ENCODE measurements at regions not wholly inside any gene's neighbourhood (a gene's known extent, or its start where the extent isn't known, plus 50 kb on each side); places are given as distances from the start of the nearest gene placed in this dataset.
"Not testable (repeated sequence)": the region's sequence is repeated elsewhere in the genome, so short reads cannot be mapped to it uniquely, and the experiment has no call there.

GRCh38 chr5:105036814-105037213, 1474.2 kb upstream of the NUDT12 start:
- not testable (repeated sequence) for DNase-seq

- no peak for DNase-seq
Observed at GRCh38 chr5:105034401-105034763, 1471.8 kb upstream of the NUDT12 start.

- DNase-seq = no peak
Observed at GRCh38 chr5:105033637-105034400, 1471.2 kb upstream of the NUDT12 start.

- no peak for DNase-seq
Observed at GRCh38 chr5:105032917-105033316, 1470.3 kb upstream of the NUDT12 start.

- DNase-seq = no peak
Observed at GRCh38 chr5:105030153-105030552, 1467.6 kb upstream of the NUDT12 start.

GRCh38 chr5:105015098-105015497, 1452.5 kb upstream of the NUDT12 start:
- no peak for DNase-seq

- no peak for DNase-seq
Observed at GRCh38 chr5:104998572-104998971, 1436.0 kb upstream of the NUDT12 start.

GRCh38 chr5:104998169-104998568, 1435.6 kb upstream of the NUDT12 start:
- DNase-seq = no peak

GRCh38 chr5:104987074-104987473, 1424.5 kb upstream of the NUDT12 start:
- no peak for DNase-seq

GRCh38 chr5:104977529-104977928, 1414.9 kb upstream of the NUDT12 start:
- no peak for DNase-seq

GRCh38 chr5:104967806-104968410, 1405.3 kb upstream of the NUDT12 start:
- DNase-seq = no peak

- no peak for DNase-seq
Observed at GRCh38 chr5:104965006-104965405, 1402.4 kb upstream of the NUDT12 start.

- DNase-seq = no peak
Observed at GRCh38 chr5:104955479-104955878, 1392.9 kb upstream of the NUDT12 start.

- no peak for DNase-seq
Observed at GRCh38 chr5:104952876-104953275, 1390.3 kb upstream of the NUDT12 start.

GRCh38 chr5:104951829-104952228, 1389.2 kb upstream of the NUDT12 start:
- no peak for DNase-seq

GRCh38 chr5:104947076-104947475, 1384.5 kb upstream of the NUDT12 start:
- no peak for DNase-seq

- no peak for DNase-seq
Observed at GRCh38 chr5:104942735-104943134, 1380.1 kb upstream of the NUDT12 start.

GRCh38 chr5:104941030-104941645, 1378.5 kb upstream of the NUDT12 start:
- no peak for DNase-seq

GRCh38 chr5:104937598-104937997, 1375.0 kb upstream of the NUDT12 start:
- no peak for DNase-seq

GRCh38 chr5:104932431-104932830, 1369.8 kb upstream of the NUDT12 start:
- no peak for DNase-seq

GRCh38 chr5:104928906-104929520, 1366.4 kb upstream of the NUDT12 start:
- no peak for DNase-seq

GRCh38 chr5:104915226-104915625, 1352.6 kb upstream of the NUDT12 start:
- DNase-seq = no peak

GRCh38 chr5:104914536-104915070, 1352.0 kb upstream of the NUDT12 start:
- no peak for DNase-seq
